Pulmonary artery endothelial cell (primary cell): ENCODE measurements at regions not wholly inside any gene's neighbourhood (a gene's known extent, or its start where the extent isn't known, plus 50 kb on each side); places are given as distances from the start of the nearest gene placed in this dataset.
"Not testable (repeated sequence)": the region's sequence is repeated elsewhere in the genome, so short reads cannot be mapped to it uniquely, and the experiment has no call there.

Experiments used
- DNase-seq: peaks from one replicate; pipeline ENCODE4 v3.0.0-alpha.2; 2011; ENCODE audit warnings: low read depth, low spot score

GRCh38 chr6:19721766-19722377, 115.3 kb upstream of the ID4 start:
- no peak for DNase-seq

- no peak for DNase-seq
Measured at GRCh38 chr6:19722999-19723398, 114.2 kb upstream of the ID4 start.

GRCh38 chr6:19723545-19723944, 113.6 kb upstream of the ID4 start:
- no peak for DNase-seq

GRCh38 chr6:19725436-19725835, 111.7 kb upstream of the ID4 start:
- DNase-seq: not testable (repeated sequence)

- no peak for DNase-seq
Measured at GRCh38 chr6:19731282-19731681, 105.9 kb upstream of the ID4 start.

GRCh38 chr6:19734061-19734460, 103.1 kb upstream of the ID4 start:
- DNase-seq: no peak

- DNase-seq: no peak
Measured at GRCh38 chr6:19734519-19734918, 102.7 kb upstream of the ID4 start.

GRCh38 chr6:19736066-19736465, 101.1 kb upstream of the ID4 start:
- no peak for DNase-seq

GRCh38 chr6:19738010-19738409, 99.2 kb upstream of the ID4 start:
- DNase-seq: no peak

GRCh38 chr6:19749722-19750121, 87.4 kb upstream of the ID4 start:
- no peak for DNase-seq

- DNase-seq: no peak
Measured at GRCh38 chr6:19752746-19753145, 84.4 kb upstream of the ID4 start.

- DNase-seq: no peak
Measured at GRCh38 chr6:19753826-19754225, 83.3 kb upstream of the ID4 start.

GRCh38 chr6:19754686-19755085, 82.5 kb upstream of the ID4 start:
- no peak for DNase-seq

GRCh38 chr6:19755181-19755580, 82.0 kb upstream of the ID4 start:
- no peak for DNase-seq

- DNase-seq: no peak
Measured at GRCh38 chr6:19757036-19757435, 80.1 kb upstream of the ID4 start.

GRCh38 chr6:19759117-19759880, 77.9 kb upstream of the ID4 start:
- no peak for DNase-seq

GRCh38 chr6:19761121-19761520, 76.0 kb upstream of the ID4 start:
- DNase-seq: no peak

GRCh38 chr6:19771753-19772336, 65.3 kb upstream of the ID4 start:
- no peak for DNase-seq

- no peak for DNase-seq
Measured at GRCh38 chr6:19772891-19773290, 64.3 kb upstream of the ID4 start.

- no peak for DNase-seq
Measured at GRCh38 chr6:19781269-19781668, 55.9 kb upstream of the ID4 start.

GRCh38 chr6:19782588-19782987, 54.6 kb upstream of the ID4 start:
- DNase-seq: no peak
